ENCODE measurements at regions not wholly inside any gene's neighbourhood (a gene's known extent, or its start where the extent isn't known, plus 50 kb on each side); places are given as distances from the start of the nearest gene placed in this dataset.

DNA sequence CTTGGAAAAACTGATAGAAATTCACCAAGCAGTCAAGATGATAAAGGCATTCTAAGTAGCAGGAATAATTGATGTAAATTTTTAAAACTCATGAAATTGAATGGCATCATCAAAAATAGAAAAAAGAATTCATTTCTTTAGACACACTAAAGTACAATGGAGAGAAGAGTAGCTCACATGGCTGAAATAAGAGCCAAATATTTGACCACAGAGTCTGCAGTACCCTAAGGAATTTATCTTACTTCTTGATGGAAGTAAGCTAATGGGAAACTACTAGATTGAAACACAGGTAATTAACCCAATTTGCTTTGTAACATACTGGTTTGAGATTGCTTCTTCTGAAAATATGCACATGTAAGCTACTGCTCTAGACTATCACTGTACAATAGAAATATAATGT, 70.8 kb upstream of the GPM6A start:
- no peaks in the 10 kb centered on the region for H3K79me2 ChIP-seq (ENCODE audit: insufficient read depth)
- no peak overlapping the region for H2AFZ ChIP-seq (ENCODE audit: low read depth)
- H3K4me1 ChIP-seq (ENCODE audit: control insufficient read depth in 1 of 2, insufficient read depth in 2 of 2, low read depth in 1 of 2, low read length in 1 of 2): no peaks in the 10 kb centered on the region
- H3K27ac ChIP-seq (ENCODE audit: low read depth in 2 of 2, low read length in 1 of 2): no peak overlapping the region
- H3K36me3 ChIP-seq (replicated peaks in 1 of 2; ENCODE audit: control insufficient read depth in 1 of 2, insufficient read depth in 2 of 2, low read length in 1 of 2): no peaks in the 10 kb centered on the region
- ChIA-PET POLR2A (no interaction called here), CTCF (no interaction called here)
- H3K27me3 ChIP-seq (ENCODE audit: insufficient read depth): no peaks in the 10 kb centered on the region
- H3K9me3 ChIP-seq: no peaks in the 10 kb centered on the region
- no peaks in the 10 kb centered on the region for H3K9me2 ChIP-seq
- H3F3A ChIP-seq (replicated peaks; ENCODE audit: insufficient read depth): no peaks in the 10 kb centered on the region
- H3K4me3 ChIP-seq (ENCODE audit: low read depth in 2 of 2, low read length in 1 of 2): no peak overlapping the region
- no peak overlapping the region for H3K4me2 ChIP-seq
- no peak overlapping the region for H3K9ac ChIP-seq
- TF ChIP-seq, protein P1, sequence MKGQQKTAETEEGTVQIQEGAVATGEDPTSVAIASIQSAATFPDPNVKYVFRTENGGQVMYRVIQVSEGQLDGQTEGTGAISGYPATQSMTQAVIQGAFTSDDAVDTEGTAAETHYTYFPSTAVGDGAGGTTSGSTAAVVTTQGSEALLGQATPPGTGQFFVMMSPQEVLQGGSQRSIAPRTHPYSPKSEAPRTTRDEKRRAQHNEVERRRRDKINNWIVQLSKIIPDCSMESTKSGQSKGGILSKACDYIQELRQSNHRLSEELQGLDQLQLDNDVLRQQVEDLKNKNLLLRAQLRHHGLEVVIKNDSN (IDR thresholded peaks at IDR 0.05; ENCODE audit: borderline replicate concordance, low read depth): no peak
- TF ChIP-seq NRF1 (IDR thresholded peaks at IDR 0.05; ENCODE audit: low read depth, low read length) (no peak), GABPA (IDR thresholded peaks at IDR 0.05; ENCODE audit: low read depth) (no peak), TCF12 (IDR thresholded peaks at IDR 0.05) (no peak), RCOR1 (IDR thresholded peaks at IDR 0.05; ENCODE audit: low read length) (no peak), IRF3 (IDR thresholded peaks at IDR 0.05; ENCODE audit: low read depth, low read length) (no peak), MXI1 (IDR thresholded peaks at IDR 0.05; ENCODE audit: low read depth, low read length) (no peak)
- TF ChIP-seq, protein P2, sequence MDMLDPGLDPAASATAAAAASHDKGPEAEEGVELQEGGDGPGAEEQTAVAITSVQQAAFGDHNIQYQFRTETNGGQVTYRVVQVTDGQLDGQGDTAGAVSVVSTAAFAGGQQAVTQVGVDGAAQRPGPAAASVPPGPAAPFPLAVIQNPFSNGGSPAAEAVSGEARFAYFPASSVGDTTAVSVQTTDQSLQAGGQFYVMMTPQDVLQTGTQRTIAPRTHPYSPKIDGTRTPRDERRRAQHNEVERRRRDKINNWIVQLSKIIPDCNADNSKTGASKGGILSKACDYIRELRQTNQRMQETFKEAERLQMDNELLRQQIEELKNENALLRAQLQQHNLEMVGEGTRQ (IDR thresholded peaks at IDR 0.05; ENCODE audit: borderline replicate concordance, low read depth, low read length): no peak
- no peaks in the 10 kb centered on the region for H4K20me1 ChIP-seq (ENCODE audit: insufficient read depth)
- no peak for DNase-seq

GRCh38 chr4:175884048-175884447, 72.0 kb upstream of the GPM6A start:
- no peak for DNase-seq
- H3F3A ChIP-seq (replicated peaks; ENCODE audit: insufficient read depth): no peaks in the 10 kb centered on the region

DNA sequence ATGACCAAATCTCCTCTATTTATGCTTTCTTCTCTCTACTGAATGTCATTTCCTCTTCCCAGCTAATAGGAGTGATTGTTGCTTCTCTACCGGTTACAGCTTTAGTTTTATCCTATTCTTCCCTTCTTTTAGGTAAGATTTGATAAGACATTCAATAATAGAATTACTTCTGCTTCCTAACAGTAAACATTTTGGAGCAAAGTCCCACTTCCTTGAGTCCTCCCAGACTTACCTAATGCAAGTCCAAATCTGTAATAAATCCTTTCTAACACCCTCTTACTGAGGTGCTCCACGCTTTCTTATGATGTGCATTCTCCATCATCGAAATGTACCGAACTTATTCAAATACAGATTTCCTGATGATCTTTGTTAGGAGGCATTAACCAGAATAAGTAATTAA, 79.2 kb upstream of the GPM6A start:
- Histone ChIP-seq H3K36me3 (replicated peaks in 1 of 2; ENCODE audit: control insufficient read depth in 1 of 2, insufficient read depth in 2 of 2, low read length in 1 of 2) (no peaks in the 10 kb centered on the region), H3K27me3 (ENCODE audit: insufficient read depth) (no peaks in the 10 kb centered on the region), H3F3A (replicated peaks; ENCODE audit: insufficient read depth) (no peaks in the 10 kb centered on the region), H3K9me3 (no peaks in the 10 kb centered on the region), H4K20me1 (ENCODE audit: insufficient read depth) (no peaks in the 10 kb centered on the region), H3K9ac (no peak overlapping the region), H3K9me2 (no peaks in the 10 kb centered on the region), H3K4me3 (ENCODE audit: low read depth in 2 of 2, low read length in 1 of 2) (no peak overlapping the region), H3K79me2 (ENCODE audit: insufficient read depth) (no peaks in the 10 kb centered on the region), H3K27ac (ENCODE audit: low read depth in 2 of 2, low read length in 1 of 2) (no peak overlapping the region), H3K4me2 (no peak overlapping the region), H3K4me1 (ENCODE audit: control insufficient read depth in 1 of 2, insufficient read depth in 2 of 2, low read depth in 1 of 2, low read length in 1 of 2) (no peaks in the 10 kb centered on the region), H2AFZ (ENCODE audit: low read depth) (no peak overlapping the region)
- ChIA-PET POLR2A (no interaction called here), CTCF (interaction anchor here (0.6 to 1.4 kb wide), 5 partner anchors 23 to 332 kb away, joined by 3 to 5 read pairs (median 3); no protein-coding TSS in a partner anchor)
- DNase-seq: no peak
- WGBS (ENCODE audit: low lambda C conversion rate): 57% methylated on average over 4 of the region's 4 CpGs
- no peak for TF ChIP-seq IRF3 (IDR thresholded peaks at IDR 0.05; ENCODE audit: low read depth, low read length)
- TF ChIP-seq MAX (IDR thresholded peaks at IDR 0.05; ENCODE audit: low read depth): no peak
- TF ChIP-seq, protein P3, sequence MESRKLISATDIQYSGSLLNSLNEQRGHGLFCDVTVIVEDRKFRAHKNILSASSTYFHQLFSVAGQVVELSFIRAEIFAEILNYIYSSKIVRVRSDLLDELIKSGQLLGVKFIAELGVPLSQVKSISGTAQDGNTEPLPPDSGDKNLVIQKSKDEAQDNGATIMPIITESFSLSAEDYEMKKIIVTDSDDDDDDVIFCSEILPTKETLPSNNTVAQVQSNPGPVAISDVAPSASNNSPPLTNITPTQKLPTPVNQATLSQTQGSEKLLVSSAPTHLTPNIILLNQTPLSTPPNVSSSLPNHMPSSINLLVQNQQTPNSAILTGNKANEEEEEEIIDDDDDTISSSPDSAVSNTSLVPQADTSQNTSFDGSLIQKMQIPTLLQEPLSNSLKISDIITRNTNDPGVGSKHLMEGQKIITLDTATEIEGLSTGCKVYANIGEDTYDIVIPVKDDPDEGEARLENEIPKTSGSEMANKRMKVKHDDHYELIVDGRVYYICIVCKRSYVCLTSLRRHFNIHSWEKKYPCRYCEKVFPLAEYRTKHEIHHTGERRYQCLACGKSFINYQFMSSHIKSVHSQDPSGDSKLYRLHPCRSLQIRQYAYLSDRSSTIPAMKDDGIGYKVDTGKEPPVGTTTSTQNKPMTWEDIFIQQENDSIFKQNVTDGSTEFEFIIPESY (IDR thresholded peaks at IDR 0.05; ENCODE audit: borderline replicate concordance, low read depth): no peak

More at GRCh38 chr4:175884048-175884447, 72.0 kb upstream of the GPM6A start:
- Histone ChIP-seq H4K20me1 (ENCODE audit: insufficient read depth) (no peaks in the 10 kb centered on the region), H3K27me3 (ENCODE audit: insufficient read depth) (no peaks in the 10 kb centered on the region), H3K4me3 (ENCODE audit: low read depth in 2 of 2, low read length in 1 of 2) (no peak overlapping the region), H3K4me2 (no peak overlapping the region), H2AFZ (ENCODE audit: low read depth) (no peak overlapping the region), H3K36me3 (replicated peaks in 1 of 2; ENCODE audit: control insufficient read depth in 1 of 2, insufficient read depth in 2 of 2, low read length in 1 of 2) (no peaks in the 10 kb centered on the region), H3K27ac (ENCODE audit: low read depth in 2 of 2, low read length in 1 of 2) (no peak overlapping the region), H3K9me3 (no peaks in the 10 kb centered on the region), H3K79me2 (ENCODE audit: insufficient read depth) (no peaks in the 10 kb centered on the region), H3K4me1 (ENCODE audit: control insufficient read depth in 1 of 2, insufficient read depth in 2 of 2, low read depth in 1 of 2, low read length in 1 of 2) (no peaks in the 10 kb centered on the region), H3K9me2 (no peaks in the 10 kb centered on the region), H3K9ac (no peak overlapping the region)
- CTCF ChIA-PET: no interaction called here
- TF ChIP-seq POLR2AphosphoS5 (IDR thresholded peaks at IDR 0.05; ENCODE audit: low read depth, low read length): no peak
- TF ChIP-seq TAF1 (IDR thresholded peaks at IDR 0.05; ENCODE audit: borderline replicate concordance, low read depth, low read length): no peak
- TF ChIP-seq RXRA (IDR thresholded peaks at IDR 0.05; ENCODE audit: borderline replicate concordance, low read depth): no peak
- WGBS (ENCODE audit: low lambda C conversion rate): 26% methylated on average over 4 of the region's 4 CpGs
- POLR2A ChIA-PET: no interaction called here

All from SK-N-SH (cell line).